ENCODE measurements at regions not wholly inside any gene's neighbourhood (a gene's known extent, or its start where the extent isn't known, plus 50 kb on each side); places are given as distances from the start of the nearest gene placed in this dataset.

GRCh38 chr7:33805630-33806233, 99.6 kb upstream of the BMPER start:
- FAIRE-seq (no peak), DNase-seq (ENCODE audit: insufficient read length, low spot score) (peak; percentile 20)
- no peak for TF ChIP-seq POLR2A (IDR thresholded peaks at IDR 0.05; ENCODE audit: low read depth, low read length)

DNA sequence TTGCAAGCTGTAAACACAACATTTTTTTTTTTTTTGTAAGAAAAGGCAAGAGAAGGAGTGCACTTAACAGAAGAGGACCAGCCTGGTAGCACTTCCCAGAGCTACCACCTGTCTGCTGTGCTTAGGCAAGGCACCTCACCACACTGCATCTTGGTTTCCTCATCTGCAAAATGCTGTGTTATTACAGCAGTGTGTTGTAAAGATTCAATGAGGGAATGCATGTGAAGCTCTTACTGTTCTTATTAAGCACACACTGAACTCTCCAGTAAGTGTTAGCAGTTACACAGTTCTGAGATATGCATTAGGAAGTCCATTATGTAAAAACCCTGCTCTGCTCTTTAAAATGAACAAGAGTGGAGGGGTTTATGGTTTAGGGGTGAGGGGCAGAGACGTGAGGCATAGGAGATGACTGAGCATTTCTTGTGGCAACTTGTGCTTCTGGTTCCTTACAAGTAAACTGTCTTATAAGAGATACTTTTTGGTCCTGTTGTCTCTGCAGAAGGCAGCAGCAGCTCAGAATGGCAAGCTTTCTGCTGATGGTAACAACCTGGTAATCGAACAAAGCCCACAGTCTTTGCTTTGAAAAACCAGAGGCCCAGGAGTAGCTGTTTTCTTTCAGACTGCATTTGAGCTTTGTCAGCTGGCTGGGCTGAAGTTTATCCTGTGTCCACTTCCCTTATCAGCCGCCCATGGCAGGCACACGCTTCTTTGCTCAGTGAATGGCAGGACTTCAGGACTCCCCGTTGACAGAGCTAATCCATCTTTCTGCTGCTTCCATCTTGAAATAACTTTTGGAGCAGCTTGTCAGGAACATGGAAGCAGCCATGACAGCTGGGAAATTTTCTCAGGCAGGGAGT, 98.8 kb upstream of the BMPER start:
- no peak for DNase-seq (ENCODE audit: insufficient read length, low spot score)
- no peak for FAIRE-seq

DNA sequence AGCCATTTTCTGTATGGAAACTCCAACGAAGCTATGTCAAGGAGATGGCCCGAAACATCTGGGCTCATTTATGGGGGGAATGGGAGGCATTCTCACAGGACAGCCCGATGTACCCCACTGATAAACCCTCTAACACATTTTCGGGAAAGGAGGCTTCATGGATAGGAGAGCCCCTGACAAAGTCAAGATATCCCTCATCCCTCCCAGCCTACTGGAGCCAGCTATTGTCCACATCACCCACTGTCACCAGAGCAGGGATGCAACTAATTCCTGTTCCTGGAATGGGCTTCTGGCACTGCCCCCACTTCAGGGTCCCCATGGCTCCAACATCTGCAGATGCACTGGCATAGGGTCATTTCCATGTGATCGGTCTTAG, 98.2 kb upstream of the BMPER start:
- TF ChIP-seq POLR2A (IDR thresholded peaks at IDR 0.05; ENCODE audit: low read depth, low read length): no peak
- DNase-seq (ENCODE audit: insufficient read length, low spot score) (no peak), FAIRE-seq (no peak)

More for the DNA sequence above, 98.8 kb upstream of the BMPER start:
- no peak for TF ChIP-seq POLR2A (IDR thresholded peaks at IDR 0.05; ENCODE audit: low read depth, low read length)

DNA sequence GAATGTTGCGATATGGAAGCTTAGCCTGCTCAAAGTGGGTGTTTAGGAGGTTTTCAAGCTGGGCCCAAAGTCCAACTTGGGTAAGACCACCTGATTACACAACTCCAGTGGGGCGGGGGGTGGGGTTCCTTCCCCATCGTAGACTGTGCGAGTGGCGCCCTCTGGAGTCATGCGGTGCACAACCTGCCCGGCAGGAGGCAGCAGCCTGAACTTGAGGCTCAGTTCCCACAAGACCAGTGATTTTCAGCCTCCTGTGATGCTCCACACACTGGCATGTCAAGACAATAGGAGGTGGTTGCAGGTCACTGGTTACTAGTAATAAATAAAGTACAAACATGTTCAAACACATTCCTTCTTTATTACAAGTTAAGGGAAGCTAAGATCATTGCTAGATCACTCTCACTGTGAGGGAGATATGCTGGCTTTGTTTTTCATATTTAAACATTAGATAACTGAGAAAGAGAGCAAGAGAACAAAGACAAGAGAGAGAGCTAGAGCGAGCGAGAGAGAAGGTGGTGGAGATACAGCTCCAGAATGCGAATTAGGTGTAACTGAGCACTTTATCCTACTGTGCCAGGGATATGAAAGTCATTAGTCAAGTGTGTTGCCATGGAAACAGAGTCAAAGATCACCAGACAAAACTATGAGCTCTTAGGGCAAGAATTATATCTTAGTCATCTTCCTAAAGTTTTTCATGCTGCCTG, 97.4 kb upstream of the BMPER start:
- FAIRE-seq (peak; percentile 41), DNase-seq (ENCODE audit: insufficient read length, low spot score) (peak; percentile 50)
- TF ChIP-seq POLR2A (IDR thresholded peaks at IDR 0.05; ENCODE audit: low read depth, low read length): no peak

DNA sequence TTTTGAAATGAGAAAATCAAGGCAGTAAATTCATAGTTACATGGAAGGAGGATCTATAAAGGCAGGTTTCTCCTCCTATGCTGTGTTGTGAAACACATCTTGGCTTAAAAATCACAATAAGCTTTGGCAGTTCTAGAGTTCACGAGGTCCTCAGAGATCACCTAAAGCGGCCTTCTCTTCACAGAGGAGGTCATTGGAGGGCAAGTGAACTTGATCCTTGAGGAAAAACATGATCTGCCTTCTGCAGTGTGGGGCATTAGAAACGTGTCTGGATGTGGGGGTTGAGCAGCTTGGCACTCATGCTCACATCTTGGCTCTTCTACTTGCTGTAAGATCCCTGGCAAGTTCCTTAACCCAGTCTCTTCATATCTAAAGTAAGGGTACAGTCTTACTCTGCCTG, 96.1 kb upstream of the BMPER start:
- FAIRE-seq: no peak
- no peak for TF ChIP-seq POLR2A (IDR thresholded peaks at IDR 0.05; ENCODE audit: low read depth, low read length)
- no peak for DNase-seq (ENCODE audit: insufficient read length, low spot score)

- no peak for TF ChIP-seq POLR2A (IDR thresholded peaks at IDR 0.05; ENCODE audit: low read depth, low read length)
- FAIRE-seq (no peak), DNase-seq (ENCODE audit: insufficient read length, low spot score) (no peak)
Measured at GRCh38 chr7:33810356-33810755, 95.0 kb upstream of the BMPER start.

GRCh38 chr7:33813331-33813730, 92.0 kb upstream of the BMPER start:
- no peak for FAIRE-seq
- no peak for TF ChIP-seq POLR2A (IDR thresholded peaks at IDR 0.05; ENCODE audit: low read depth, low read length)

DNA sequence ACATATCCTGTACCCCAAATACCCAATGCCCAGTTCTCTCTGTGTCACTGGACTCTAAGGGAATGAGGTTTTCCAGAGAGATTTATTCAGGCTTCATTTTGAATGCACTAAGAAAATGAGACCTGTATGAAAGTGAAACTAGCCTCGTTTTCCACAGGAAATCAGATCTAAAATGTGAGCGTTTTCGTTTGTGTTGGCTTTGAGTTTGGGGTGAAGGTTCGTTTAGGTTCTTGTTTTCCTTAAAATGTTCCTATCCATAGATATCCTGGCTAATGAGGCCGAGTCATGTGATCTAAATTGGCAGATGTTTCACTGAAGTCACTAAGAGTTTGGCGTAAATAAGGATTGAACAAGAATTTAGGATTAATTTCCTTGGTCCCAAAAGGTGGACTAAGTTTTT, 90.9 kb upstream of the BMPER start:
- no peak for TF ChIP-seq POLR2A (IDR thresholded peaks at IDR 0.05; ENCODE audit: low read depth, low read length)
- FAIRE-seq (no peak), DNase-seq (ENCODE audit: insufficient read length, low spot score) (no peak)

More at GRCh38 chr7:33813331-33813730, 92.0 kb upstream of the BMPER start:
- DNase-seq (ENCODE audit: insufficient read length, low spot score): no peak

GRCh38 chr7:33814936-33815335, 90.4 kb upstream of the BMPER start:
- DNase-seq (ENCODE audit: insufficient read length, low spot score): no peak
- no peak for FAIRE-seq
- TF ChIP-seq POLR2A (IDR thresholded peaks at IDR 0.05; ENCODE audit: low read depth, low read length): no peak

- DNase-seq (ENCODE audit: insufficient read length, low spot score): no peak
- TF ChIP-seq POLR2A (IDR thresholded peaks at IDR 0.05; ENCODE audit: low read depth, low read length): no peak
- FAIRE-seq: no peak
Measured at GRCh38 chr7:33815336-33815735, 90.0 kb upstream of the BMPER start.

DNA sequence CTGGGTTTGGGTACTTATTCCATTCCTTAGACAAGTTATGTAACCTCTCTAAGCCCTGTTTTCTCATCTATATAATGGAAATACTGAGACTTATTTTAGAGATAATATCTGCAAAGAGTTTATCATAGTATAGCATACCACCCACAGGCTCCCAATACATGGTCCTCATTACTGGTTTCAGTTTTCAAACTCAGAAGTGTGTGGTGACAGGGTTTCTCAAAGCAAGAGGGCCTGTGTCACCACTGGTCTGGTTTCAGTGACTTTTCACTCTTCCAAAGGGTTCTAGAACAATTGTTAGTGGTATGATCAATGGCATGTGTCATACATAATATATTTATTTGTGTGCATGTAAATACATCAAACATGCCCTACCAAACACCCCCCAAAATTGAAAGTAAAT, 89.2 kb upstream of the BMPER start:
- FAIRE-seq: no peak
- no peak for TF ChIP-seq POLR2A (IDR thresholded peaks at IDR 0.05; ENCODE audit: low read depth, low read length)

GRCh38 chr7:33819658-33820057, 85.7 kb upstream of the BMPER start:
- TF ChIP-seq POLR2A (IDR thresholded peaks at IDR 0.05; ENCODE audit: low read depth, low read length): no peak
- FAIRE-seq: no peak
- no peak for DNase-seq (ENCODE audit: insufficient read length, low spot score)

More for the DNA sequence above, 89.2 kb upstream of the BMPER start:
- DNase-seq (ENCODE audit: insufficient read length, low spot score): no peak

DNA sequence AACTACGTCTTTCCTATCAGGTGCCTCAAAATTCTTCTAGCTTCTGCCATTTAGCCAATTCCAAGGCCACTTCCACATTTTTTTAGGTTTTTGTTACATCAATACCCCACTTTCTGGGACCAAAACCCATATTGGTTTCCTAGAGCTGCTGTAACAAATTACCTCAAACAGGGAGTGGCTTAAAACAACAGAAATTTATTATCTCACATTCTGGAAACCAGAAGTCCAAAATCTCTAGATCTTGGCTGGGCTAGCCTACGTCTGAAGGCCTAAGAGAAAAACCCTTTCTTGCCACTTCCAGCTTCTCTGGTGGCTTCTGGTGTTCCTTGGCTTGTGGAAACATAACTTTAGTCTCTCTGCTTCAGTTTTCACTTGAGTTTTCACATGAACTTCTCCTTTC, 85.1 kb upstream of the BMPER start:
- TF ChIP-seq POLR2A (IDR thresholded peaks at IDR 0.05; ENCODE audit: low read depth, low read length): no peak
- DNase-seq (ENCODE audit: insufficient read length, low spot score) (no peak), FAIRE-seq (no peak)

- no peak for DNase-seq (ENCODE audit: insufficient read length, low spot score)
- FAIRE-seq: no peak
- no peak for TF ChIP-seq POLR2A (IDR thresholded peaks at IDR 0.05; ENCODE audit: low read depth, low read length)
Measured at GRCh38 chr7:33821970-33822369, 83.4 kb upstream of the BMPER start.

Measured in H54 (cell line).